MCF 10A (cell line): ENCODE measurements at regions not wholly inside any gene's neighbourhood (a gene's known extent, or its start where the extent isn't known, plus 50 kb on each side); places are given as distances from the start of the nearest gene placed in this dataset.
"Not testable (repeated sequence)": the region's sequence is repeated elsewhere in the genome, so short reads cannot be mapped to it uniquely, and the experiment has no call there.

ENCODE experiments used
- BruUV-seq: library from RNA; stranded (reverse); fragments of 400-500 nt; replicated peaks from 2 replicates; lab custom pipeline; 2021; lab: Mats Ljungman, UMichigan
- CTCF ChIA-PET: fragments of 300-600 bp; sonication (Branson Sonifier 250); formaldehyde crosslinking; extraction: SDS; loops from one replicate; lab custom pipeline; 2021; ENCODE audit warnings: antibody characterized with exemption, inconsistent platforms; lab: Yijun Ruan, JAX
- POLR2A ChIA-PET: fragments of 300-600, 350-650 bp; sonication (Branson Sonifier 250); formaldehyde crosslinking; extraction: SDS; loops from one replicate; lab custom pipeline; 2020; ENCODE audit warnings: antibody characterized with exemption, inconsistent platforms; lab: Yijun Ruan, JAX
- DNase-seq: peaks from one replicate; pipeline ENCODE4 v3.0.0-alpha.2; 2018; ENCODE audit not compliant: unreplicated experiment
- H3K27ac Mint-ChIP-seq: one replicate; pipeline ENCODE4 v1.8.0; 2022; ENCODE audit warnings: mild to moderate bottlenecking, low read depth, mixed read lengths; ENCODE audit not compliant: unreplicated experiment
- H3K27me3 Mint-ChIP-seq: one replicate; pipeline ENCODE4 v1.8.0; 2022; ENCODE audit warnings: mixed read lengths; ENCODE audit not compliant: insufficient read depth, unreplicated experiment
- H3K36me3 Mint-ChIP-seq: one replicate; pipeline ENCODE4 v1.8.0; 2022; ENCODE audit warnings: mild to moderate bottlenecking, moderate library complexity, mixed read lengths; ENCODE audit not compliant: insufficient read depth, unreplicated experiment
- H3K4me1 Mint-ChIP-seq: one replicate; pipeline ENCODE4 v1.8.0; 2022; ENCODE audit warnings: mixed read lengths; ENCODE audit not compliant: insufficient read depth, unreplicated experiment
- H3K4me3 Mint-ChIP-seq: one replicate; pipeline ENCODE4 v1.8.0; 2022; ENCODE audit warnings: mild to moderate bottlenecking, moderate library complexity, mixed read lengths; ENCODE audit not compliant: unreplicated experiment
- H3K9me3 Mint-ChIP-seq: one replicate; pipeline ENCODE4 v1.8.0; 2022; ENCODE audit warnings: mixed read lengths; ENCODE audit not compliant: unreplicated experiment
- intact Hi-C: fragments of 100-400 bp; cut with micrococcal nuclease; formaldehyde crosslinking; loops from 2 replicates; pipeline ENCODE4 v1.14.1; 2022
- TF ChIP-seq, protein P1 (sequence below): fragments of 200-600 bp; IDR thresholded peaks from one replicate; pipeline ENCODE4 v1.8.0; 2022; ENCODE audit warnings: antibody characterized with exemption, mild to moderate bottlenecking; ENCODE audit not compliant: unreplicated experiment

DNA sequence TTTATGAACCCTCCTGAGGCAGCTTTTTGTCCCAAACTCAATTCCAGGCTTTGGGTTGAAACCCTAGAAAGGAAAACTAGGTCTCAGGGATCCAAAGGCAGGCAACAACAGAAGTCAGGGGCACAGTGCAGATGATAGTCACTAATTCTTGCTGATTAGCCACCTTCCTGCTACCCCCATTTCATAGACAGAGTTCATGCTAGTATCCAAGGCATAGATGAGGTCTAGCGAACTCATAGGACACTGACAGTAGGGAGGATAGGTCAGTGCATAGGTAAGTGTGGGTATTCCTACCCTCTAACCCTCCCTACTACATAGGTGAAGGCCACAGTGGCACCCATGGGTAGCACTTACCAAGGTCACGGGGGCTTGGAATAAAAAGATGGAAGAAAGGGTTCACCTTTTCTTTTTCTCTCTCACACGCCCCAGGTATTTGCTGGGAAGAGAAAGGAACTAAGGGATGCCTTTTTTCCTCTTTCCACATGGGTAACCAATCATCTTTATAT is 86.2 kb downstream of the SLC25A46 start:
- intact Hi-C loops, result no loop called here
- H3K36me3 Mint-ChIP-seq, result no peaks in the 10 kb centered on the region
- CTCF ChIA-PET, result no interaction called here

DNA sequence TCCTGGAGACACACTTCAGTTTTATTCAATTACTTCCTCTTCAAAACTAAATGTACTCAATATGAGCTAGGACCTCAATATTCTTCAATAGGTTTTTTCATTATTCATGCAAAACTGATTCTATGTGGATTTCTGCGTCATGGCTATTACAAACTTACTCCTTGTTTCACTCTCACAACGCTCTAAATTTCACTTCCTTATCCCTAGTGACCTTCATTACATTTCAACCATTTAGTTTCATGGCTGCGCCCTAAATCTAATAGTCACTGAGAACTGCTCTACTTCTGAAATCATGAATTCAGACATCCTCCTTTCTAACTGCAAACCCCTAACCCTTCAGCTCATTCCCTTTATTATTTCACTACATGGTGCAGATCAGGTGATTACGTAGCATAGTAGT is 93.9 kb downstream of the SLC25A46 start:
- Mint-ChIP-seq H3K4me1 (no peaks in the 10 kb centered on the region), H3K27ac (no peak overlapping the region), H3K4me3 (no peak overlapping the region), H3K9me3 (peaks cover 8% of the 10 kb centered on the region), H3K27me3 (no peaks in the 10 kb centered on the region), H3K36me3 (no peaks in the 10 kb centered on the region)
- no peak for DNase-seq
- ChIA-PET CTCF (interaction anchor here (1.0 kb wide), 1 partner anchor 10 kb away, joined by 3 read pairs; no protein-coding TSS in a partner anchor), POLR2A (interaction anchor here (1.3 kb wide), 1 partner anchor 15 kb away, joined by 3 read pairs; no protein-coding TSS in a partner anchor)
- intact Hi-C loops, result no loop called here
- TF ChIP-seq, protein P1, sequence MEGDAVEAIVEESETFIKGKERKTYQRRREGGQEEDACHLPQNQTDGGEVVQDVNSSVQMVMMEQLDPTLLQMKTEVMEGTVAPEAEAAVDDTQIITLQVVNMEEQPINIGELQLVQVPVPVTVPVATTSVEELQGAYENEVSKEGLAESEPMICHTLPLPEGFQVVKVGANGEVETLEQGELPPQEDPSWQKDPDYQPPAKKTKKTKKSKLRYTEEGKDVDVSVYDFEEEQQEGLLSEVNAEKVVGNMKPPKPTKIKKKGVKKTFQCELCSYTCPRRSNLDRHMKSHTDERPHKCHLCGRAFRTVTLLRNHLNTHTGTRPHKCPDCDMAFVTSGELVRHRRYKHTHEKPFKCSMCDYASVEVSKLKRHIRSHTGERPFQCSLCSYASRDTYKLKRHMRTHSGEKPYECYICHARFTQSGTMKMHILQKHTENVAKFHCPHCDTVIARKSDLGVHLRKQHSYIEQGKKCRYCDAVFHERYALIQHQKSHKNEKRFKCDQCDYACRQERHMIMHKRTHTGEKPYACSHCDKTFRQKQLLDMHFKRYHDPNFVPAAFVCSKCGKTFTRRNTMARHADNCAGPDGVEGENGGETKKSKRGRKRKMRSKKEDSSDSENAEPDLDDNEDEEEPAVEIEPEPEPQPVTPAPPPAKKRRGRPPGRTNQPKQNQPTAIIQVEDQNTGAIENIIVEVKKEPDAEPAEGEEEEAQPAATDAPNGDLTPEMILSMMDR, result no peak
- BruUV-seq, result no TSS peak

More for the DNA sequence above, 86.2 kb downstream of the SLC25A46 start:
- Mint-ChIP-seq H3K4me3 (no peak overlapping the region), H3K27me3 (no peaks in the 10 kb centered on the region), H3K4me1 (no peaks in the 10 kb centered on the region), H3K9me3 (peaks cover 19% of the 10 kb centered on the region), H3K27ac (no peak overlapping the region)
- no TSS peak for BruUV-seq
- TF ChIP-seq, protein P1, result no peak
- DNase-seq, result no peak
- POLR2A ChIA-PET, result no interaction called here

DNA sequence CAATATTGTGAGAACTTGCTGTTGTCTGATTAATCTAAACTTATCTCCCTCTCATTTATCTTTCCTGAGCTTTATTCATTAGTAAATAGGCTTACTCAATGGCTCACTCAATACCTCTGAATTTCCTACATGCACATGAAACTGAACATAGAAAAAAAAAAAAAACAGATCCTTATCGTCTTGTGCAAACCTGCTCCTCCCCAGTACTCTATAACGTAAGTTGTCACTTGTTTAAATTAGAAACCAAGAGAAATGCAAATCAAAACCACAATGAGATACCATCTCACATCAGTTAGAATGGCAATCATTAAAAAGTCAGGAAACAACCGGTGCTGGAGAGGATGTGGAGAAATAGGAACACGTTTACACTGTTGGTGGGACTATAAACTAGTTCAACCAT is 96.1 kb downstream of the SLC25A46 start:
- H3K4me3 Mint-ChIP-seq, H3K36me3 Mint-ChIP-seq, POLR2A ChIA-PET, H3K4me1 Mint-ChIP-seq, H3K27ac Mint-ChIP-seq, H3K9me3 Mint-ChIP-seq, BruUV-seq, CTCF ChIA-PET, H3K27me3 Mint-ChIP-seq, DNase-seq, intact Hi-C loops: not testable (repeated sequence)

DNA sequence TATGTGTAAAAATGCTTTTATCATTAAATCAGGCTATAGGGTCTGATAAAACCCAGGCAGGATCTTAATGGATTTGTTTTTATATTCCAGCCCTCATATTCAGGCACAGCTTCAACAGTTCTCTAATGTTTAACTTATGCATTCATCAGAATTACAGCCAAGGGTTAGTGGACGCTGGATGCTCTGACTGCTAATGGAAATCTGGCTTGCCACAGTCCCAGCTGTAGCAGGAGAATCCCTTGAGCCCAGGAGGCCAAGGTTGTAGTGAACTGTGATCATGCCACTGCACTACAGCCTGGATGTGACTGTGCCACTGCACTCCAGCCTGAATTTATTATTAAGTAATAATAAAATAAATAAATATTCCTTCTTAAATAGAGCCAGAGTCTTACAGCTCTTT is 98.0 kb downstream of the SLC25A46 start:
- DNase-seq, result no peak
- Mint-ChIP-seq H3K27me3 (no peaks in the 10 kb centered on the region), H3K36me3 (no peaks in the 10 kb centered on the region), H3K27ac (no peak overlapping the region), H3K9me3 (peaks cover 8% of the 10 kb centered on the region), H3K4me3 (no peak overlapping the region), H3K4me1 (peaks cover 14% of the 10 kb centered on the region)
- ChIA-PET CTCF (interaction anchor here (0.6 kb wide), 2 partner anchors 26 to 1829 kb away, joined by 3 to 4 read pairs; no protein-coding TSS in a partner anchor), POLR2A (interaction anchor here (2.1 kb wide), 1 partner anchor 9 kb away, joined by 7 read pairs; no protein-coding TSS in a partner anchor)
- BruUV-seq, result no TSS peak
- TF ChIP-seq, protein P1, result no peak
- intact Hi-C loops, result no loop called here

DNA sequence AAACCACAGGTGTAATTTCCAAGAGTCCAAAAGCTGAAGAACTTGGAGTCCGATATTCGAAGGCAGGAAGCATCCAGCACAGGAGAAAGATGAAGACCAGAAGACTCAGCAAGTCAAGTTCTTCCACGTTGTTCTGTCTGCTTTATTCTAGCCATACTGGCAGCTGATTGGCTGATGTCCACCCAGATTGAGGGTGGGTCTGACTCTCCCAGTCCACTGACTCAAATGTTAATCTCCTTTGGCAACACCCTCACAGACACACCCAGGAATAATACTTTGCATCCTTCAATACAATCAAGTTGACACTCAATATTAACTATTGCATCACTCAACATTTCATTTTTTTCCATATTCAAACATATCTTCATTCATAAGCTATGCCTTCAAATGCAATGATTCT is 99.5 kb downstream of the SLC25A46 start:
- H3K4me1 Mint-ChIP-seq, result peaks cover 14% of the 10 kb centered on the region
- H3K36me3 Mint-ChIP-seq, BruUV-seq, H3K27ac Mint-ChIP-seq, H3K27me3 Mint-ChIP-seq, H3K9me3 Mint-ChIP-seq, intact Hi-C loops, H3K4me3 Mint-ChIP-seq, DNase-seq: not testable (repeated sequence)
- ChIA-PET POLR2A (interaction anchor here (2.1 kb wide), 1 partner anchor 11 kb away, joined by 7 read pairs; no protein-coding TSS in a partner anchor), CTCF (interaction anchor here (0.6 kb wide), 1 partner anchor 147 kb away, joined by 3 read pairs; no protein-coding TSS in a partner anchor)
